Forelimb muscle (tissue), 1 donor: ENCODE measurements at regions not wholly inside any gene's neighbourhood (a gene's known extent, or its start where the extent isn't known, plus 50 kb on each side); places are given as distances from the start of the nearest gene placed in this dataset.
A peak's percentile ranks its signal among the peaks of the same experiment; 100 is the strongest.

Experiments used
- DNase-seq: peaks from one replicate; pipeline ENCODE4 v3.0.0-alpha.2; 2013; ENCODE audit warnings: low read depth

DNA sequence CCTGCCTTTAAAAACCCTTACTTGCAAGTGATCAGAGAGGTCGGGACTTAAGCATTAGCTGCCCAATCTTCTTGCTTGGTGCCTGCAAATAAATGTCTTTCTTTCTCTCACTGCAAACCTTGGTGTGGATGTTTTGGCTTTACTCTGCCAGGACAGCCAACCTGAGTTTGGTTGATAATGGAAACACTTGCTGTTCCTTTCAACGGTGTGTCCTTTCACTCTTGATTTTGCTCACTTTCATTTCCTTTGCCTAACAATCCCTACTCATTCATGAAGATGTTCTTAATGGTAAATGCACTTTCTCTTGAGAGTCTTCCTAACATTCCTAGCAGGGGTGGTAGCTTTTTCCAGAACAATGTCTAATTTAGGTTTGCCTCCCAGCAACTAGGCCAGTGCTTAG is 366.2 kb downstream of the HRH4 start:
- DNase-seq = no peak

DNA sequence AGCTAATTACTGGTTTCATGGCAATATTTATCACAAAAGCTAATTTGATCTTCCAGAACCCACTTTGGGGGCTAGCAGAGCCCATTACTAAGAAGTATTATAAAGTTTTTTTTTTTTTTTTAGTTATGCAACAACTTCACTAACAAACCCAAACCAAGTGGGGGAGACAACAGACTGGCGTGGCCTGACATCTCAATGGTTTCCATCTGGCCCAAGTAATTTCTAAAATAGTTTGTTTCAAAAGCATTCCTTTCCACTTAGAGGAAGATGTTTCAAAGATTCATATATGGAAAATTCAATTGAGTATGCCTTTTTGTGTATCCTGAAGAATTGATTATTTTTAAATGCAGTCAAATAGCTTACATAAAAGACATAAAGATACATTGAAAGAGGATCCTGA is 367.1 kb downstream of the HRH4 start:
- DNase-seq = peak; percentile 25

DNA sequence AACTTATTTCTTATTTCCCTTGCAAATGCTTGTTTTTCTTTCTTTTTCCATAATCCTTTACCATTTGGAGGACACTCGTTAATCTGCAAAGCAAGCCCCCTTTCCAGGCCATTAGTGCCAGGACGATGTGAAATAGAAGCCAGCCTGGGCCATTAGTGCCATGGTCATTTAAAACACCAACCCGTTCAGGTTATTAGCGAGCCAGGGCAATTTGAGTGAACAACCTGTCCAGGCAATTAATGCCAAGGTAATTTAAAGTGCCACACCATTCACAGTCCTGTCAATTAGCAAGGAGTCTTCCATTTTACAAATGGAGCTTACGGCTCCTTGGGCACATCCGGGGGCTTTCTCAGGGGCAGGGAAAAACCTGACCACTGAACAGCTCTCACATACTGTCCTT is 370.6 kb downstream of the HRH4 start:
- no peak for DNase-seq

GRCh38 chr18:24831871-24832665 is 371.6 kb downstream of the HRH4 start:
- no peak for DNase-seq

DNA sequence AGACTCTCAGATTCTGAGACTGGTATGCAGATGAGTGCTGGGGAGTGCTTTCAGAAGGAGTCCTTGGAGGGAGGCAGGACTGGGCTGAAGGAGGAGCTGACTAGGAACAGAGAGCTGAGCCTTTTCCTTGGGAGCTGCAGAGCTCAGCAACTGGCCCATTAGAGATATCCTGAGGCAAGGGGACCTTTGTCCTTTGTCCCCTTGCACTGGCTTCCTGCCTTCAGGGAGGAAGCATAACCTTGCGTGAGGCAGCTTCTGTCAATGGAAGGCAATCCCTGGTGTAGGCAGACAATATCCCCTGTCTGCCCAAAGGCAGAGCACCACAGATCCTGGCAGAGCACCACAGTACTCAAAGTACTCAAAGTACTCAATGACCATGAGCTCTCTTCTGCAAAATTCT is 375.3 kb downstream of the HRH4 start:
- no peak for DNase-seq

GRCh38 chr18:24837066-24837465 is 376.6 kb downstream of the HRH4 start:
- DNase-seq = no peak

GRCh38 chr18:24840051-24840450 is 379.6 kb downstream of the HRH4 start:
- no peak for DNase-seq

DNA sequence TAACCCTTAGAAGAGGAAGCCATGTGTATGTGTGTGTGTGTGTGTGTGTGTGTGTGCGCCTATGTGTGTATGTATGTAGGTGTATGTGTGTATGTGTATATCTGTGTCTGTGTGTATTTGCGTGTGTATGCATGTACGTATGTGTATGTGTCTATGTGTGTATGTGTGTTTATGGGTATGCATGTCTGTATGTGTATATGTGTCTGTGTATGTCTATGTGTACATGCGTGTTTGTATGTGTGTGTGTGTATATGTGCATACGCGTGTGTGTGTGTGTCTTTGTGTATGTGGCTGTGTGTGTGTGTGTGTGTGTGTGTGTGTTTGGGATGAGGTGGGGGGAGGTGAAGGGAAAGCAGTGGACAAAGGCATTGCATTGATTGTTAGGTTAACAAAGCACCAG is 380.2 kb downstream of the HRH4 start:
- no peak for DNase-seq

- DNase-seq = no peak
These were observed 381.1 kb downstream of the HRH4 start for GRCh38 chr18:24841536-24841935.

DNA sequence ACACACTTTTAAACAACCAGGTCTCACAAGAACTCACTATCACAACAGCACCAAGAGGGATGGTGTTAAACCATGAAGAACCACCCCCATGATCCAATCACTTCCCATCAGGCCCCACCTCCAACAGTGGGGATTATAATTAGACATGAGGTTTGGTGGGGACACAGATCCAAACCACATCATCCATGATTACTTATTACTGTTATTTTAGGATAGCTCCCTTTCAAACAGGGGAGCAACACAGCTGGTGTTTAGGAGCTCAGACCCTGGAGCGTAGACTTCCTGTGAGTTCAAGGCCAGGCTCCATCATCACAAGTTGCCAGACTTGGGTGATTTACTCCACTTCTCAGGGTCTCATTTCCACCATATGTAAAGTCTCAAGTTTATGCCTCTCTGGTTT is 382.7 kb downstream of the HRH4 start:
- no peak for DNase-seq

GRCh38 chr18:24846138-24846537 is 385.7 kb downstream of the HRH4 start:
- no peak for DNase-seq

DNA sequence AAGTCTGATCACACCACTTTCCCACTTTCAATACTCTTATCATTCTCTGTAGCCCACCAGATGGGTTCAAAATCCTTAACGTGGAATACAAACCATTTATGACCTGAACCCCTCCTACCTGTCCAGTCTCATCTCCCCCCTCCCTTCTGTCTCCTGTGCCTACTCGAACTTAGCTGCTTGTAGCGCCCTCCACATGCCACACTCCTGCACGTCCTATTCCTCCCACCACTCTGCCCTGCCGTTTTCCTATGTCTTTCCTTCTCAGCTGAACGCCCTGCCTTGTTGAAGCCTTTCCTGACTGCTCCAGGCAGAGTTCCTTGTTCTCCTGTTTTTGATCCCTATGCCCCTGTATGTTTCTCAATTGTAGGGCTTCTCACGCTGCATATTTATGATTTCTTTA is 390.1 kb downstream of the HRH4 start:
- no peak for DNase-seq

DNA sequence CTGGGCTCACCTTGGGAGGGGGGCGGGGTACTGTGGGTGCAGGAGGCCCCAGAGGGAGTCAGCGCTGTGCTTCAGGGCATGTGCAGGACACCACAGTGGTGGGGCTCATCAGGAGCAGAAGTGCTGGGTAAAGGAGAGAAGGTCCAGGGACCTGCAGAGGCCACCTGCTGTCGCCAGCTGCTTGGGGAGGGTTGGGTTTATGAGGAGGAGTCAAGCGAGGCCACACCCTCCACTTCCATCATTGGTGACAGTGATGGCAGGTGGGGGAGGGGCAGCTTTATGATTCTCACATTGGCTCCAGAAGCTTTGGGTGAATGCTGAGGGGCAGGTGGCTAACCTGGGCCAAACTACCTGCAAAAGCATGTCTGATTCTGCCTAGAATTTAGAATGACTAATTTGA is 392.6 kb downstream of the HRH4 start:
- DNase-seq = no peak

DNA sequence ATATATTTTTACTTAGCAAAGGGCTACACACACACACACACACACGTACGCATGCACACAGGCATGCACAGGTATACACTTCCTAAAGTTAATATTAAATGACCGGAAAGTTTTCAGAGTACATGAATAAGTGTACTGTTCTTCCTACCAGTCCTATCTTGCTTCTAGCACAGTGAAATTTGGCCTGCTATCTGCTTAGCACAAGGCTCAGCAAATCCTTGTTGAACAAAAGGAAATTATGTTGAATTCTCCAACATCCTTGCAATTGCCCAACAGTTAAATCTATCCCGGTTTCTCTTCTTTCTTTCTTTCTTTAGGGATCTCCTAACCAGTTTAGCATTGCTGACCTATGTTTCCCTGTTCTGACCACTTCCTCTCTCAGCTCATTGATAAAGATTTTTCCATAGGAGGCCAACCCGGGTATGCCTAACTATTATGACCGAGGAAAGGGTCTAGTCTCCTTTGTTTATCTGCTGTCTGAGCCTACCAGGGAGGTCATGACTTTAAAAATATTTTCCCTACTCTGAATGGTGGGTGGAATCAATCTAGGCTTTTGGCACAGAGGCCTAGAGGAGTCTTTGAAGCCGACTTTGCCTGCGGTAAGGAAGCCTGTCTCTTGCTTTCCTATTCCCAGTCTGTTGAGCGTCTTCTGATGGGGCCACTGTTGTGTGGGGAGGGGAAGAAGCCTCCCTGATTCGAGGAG is 400.7 kb downstream of the HRH4 start:
- no peak for DNase-seq

DNA sequence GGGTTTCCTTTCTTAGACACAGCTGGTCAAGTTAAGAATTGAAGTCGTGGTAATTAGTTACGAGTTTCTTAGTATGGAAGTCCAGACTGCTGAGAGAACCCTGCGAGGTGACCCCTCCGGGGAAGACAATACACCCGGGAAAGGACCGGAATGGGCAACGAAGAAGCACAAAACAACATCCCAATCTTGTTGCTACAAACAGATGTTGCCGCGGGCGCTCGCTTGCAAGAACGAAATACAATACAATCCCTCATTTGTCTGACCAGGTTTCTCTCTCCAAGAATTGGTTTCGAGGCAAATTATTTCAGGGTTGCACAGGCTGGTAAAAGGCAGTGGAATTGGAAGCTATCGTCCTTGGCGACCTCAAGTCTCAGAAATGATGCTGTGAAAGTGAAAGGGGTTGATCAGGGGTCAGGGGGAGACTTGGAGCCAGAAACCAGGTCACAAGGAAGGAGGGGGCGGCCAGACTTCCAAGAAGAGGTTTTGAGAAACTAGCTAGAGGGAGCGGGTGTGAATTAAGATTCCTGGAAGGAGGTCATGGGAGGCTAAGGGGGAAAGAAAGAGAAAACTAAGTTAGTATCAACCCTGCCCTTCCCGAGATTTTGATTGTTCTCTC is 401.9 kb downstream of the HRH4 start:
- no peak for DNase-seq

DNA sequence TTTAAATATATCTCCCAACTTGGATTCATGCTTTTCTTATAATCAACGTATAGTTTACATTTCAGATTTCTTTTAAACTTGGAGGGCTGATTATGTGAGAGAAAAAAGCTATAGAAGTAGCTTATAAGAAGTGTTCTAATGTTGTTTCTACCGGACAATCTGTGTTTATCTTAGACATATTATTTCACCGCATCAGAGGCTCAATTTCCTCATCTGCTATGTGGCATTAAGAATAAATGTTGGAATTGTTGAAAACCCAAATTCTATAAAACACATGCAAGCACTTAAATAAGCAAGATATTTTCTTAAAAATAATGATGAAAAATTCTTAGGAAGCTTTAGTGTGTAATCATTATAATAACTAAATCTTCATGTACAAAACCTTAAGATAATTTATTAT is 407.9 kb downstream of the HRH4 start:
- DNase-seq = no peak

DNA sequence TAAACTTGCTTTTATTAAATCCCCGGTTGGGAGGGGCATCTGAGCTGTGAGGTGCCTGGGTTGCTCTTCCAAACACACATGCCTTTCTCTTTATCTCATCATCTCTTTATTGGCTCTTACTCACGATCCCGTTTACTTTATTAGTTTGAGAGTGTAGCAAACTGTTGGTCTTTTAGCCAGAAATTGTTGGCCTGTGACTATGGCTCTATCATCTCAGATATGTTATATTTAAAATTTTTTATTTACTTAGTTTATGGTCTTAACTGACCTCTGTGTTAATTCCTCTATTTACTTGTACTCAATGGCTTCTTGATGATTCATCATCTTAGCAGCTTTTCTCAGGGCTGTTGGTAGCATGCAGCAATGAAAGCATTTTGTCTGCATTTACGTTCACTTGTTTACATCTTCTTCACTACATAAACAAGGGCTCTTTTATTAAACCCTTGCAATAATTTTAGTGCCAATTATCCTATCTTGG is 408.4 kb downstream of the HRH4 start:
- no peak for DNase-seq

GRCh38 chr18:24869285-24869684 is 408.8 kb downstream of the HRH4 start:
- DNase-seq = no peak

DNA sequence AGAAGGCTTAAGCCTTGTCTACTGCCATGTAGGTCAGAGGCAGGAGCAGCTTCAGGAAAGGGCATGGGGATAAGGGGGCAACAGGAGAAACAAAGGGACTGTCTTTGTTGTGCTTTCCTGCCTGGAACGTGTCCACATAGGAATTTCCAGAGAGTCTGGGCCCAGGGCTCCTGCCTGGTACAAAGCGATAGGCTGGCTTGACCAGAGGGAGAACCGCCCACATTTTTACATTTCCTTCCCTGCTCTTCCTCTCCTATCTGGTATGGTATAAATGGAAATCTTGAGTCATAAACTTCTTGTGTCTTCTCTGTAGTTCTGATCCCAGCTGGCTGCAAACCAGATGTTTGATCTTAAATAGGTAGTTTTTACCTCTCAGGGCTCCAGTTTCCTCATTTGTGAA is 414.8 kb downstream of the HRH4 start:
- no peak for DNase-seq

DNA sequence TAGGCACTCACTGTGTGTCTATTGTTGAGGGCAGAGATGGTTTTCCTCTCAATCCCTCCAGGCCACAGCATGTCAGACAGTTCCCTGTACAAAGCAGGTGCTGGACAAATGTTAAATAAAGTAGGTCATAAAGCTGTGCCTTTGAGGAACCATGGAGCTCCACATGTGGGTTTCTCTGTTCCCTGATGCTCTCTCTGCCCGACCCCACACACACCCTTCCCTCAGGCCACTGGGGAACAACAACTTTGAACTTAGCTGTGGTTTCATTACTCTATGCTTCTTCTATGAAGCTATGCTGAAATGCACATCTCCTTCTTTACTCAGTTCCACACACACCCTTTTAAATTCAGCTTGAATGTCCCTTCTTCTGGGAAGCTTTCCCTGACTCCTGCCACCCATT is 415.3 kb downstream of the HRH4 start:
- DNase-seq = no peak

DNA sequence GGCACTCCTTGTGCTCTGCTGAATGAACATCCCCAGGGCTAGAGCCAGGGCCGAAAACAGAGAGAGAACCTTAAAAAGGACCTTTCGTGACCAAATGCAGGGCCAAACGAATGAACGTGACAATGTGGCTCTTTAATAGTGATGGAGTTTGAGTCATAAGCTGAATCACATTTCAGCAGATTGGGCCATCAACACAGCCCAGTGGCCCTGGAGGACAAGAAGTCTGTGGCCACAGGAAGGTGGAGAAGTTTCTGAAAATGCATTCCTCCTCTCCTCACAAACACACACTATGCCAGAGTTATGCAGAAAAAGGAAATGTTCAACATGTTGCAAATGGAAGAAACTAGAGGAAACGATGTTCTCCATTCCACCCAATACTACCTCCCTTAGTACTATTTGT is 415.8 kb downstream of the HRH4 start:
- DNase-seq = no peak

DNA sequence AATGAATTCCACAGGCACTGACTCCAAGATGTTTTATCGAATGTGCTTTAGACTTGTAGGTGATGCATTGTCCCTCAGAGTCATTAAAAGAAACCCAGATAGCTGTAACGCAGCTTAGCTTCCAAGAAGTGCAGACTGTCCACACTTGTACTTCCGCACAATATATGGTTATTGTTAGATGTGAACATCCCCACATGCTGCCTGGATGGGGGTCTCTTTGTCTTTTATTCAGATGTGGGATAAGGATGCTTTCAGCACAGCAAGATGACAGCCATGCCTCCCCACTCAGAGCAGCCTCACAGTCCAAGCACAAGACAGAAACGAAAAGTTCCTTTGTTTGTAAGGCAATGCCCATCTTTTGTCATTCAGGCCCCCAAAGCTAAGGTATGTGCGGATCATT is 416.6 kb downstream of the HRH4 start:
- no peak for DNase-seq

DNA sequence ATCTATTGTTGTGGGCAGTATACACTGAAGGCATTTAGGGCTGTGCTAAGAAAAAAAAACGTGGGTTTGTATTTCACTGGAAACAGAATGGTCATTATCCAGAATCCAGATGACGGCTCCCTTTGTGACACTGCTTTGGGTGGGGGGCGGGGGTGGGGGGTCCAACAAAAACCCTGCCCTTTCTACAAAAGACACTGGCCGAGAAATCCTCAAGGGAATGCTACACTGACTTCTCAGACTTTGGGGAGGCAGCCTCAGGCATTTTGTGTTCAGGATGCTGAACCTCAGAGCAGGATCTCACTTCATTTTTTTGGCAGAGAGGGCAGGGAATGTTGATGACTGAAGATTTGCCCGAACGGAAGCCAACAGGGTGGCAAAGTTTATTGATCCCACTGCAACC is 417.1 kb downstream of the HRH4 start:
- no peak for DNase-seq
